T-cell (primary cell): ENCODE measurements at regions not wholly inside any gene's neighbourhood (a gene's known extent, or its start where the extent isn't known, plus 50 kb on each side); places are given as distances from the start of the nearest gene placed in this dataset.

Source experiments
- ATAC-seq, 4 experiments: fragments of 200-7000 bp in 3 of 4; fragments of 150-1000 bp in 1 of 4; cut with Tn5 transposase; replicated peaks in 1 of 4; 1 replicate in 3 of 4; 2 replicates in 1 of 4; pipeline ENCODE4 v1.10.0; 2021; ENCODE audit warnings: moderate library complexity in 3 of 4, mild to moderate bottlenecking in 2 of 4, moderate number of reproducible peaks in 1 of 4
- CTCF ChIA-PET, 2 donors: fragments of 300-600 bp; sonication (Branson Sonifier 250); formaldehyde crosslinking; loops; one replicate each; lab custom pipeline; 2022; ENCODE audit warnings: antibody characterized with exemption in 2 of 2; lab: Charles Lee
- POLR2A ChIA-PET, 2 donors: fragments of 300-600 bp; sonication (Branson Sonifier 250); formaldehyde crosslinking; loops; one replicate each; lab custom pipeline; 2022; ENCODE audit warnings: antibody characterized with exemption in 2 of 2; lab: Charles Lee
- DNase-seq, 35 experiments: peaks; one replicate each; pipeline versions ENCODE4 v3.0.0 to v3.0.0-alpha.2; 2013 to 2023
- H3K27ac ChIP-seq: one replicate; pipeline ENCODE4 v1.5.1; 2013; ENCODE audit warnings: low read length
- H3K27me3 ChIP-seq, 2 experiments: replicated peaks in 1 of 2; 1 replicate in 1 of 2; 2 replicates in 1 of 2; pipeline versions ENCODE4 v1.6.1 to v1.7.0; 2013; ENCODE audit warnings: low read length in 1 of 2, mixed read lengths in 1 of 2; ENCODE audit not compliant: control insufficient read depth in 2 of 2, insufficient read depth in 2 of 2; ENCODE audit errors: extremely low read depth in 1 of 2
- H3K36me3 ChIP-seq, 2 donors: 1 replicate in 1 of 2; 2 replicates in 1 of 2; pipeline versions ENCODE4 v1.6.1 to v1.7.0; 2013; ENCODE audit warnings: low read length in 1 of 2; ENCODE audit not compliant: control insufficient read depth in 2 of 2, insufficient read depth in 1 of 2; ENCODE audit errors: extremely low read depth in 1 of 2
- H3K4me1 ChIP-seq, 2 experiments: 1 replicate in 1 of 2; 2 replicates in 1 of 2; pipeline versions ENCODE4 v1.6.1 to v1.7.0; 2013; ENCODE audit warnings: low read length in 2 of 2, mixed read lengths in 1 of 2; ENCODE audit not compliant: insufficient read depth in 2 of 2, control insufficient read depth in 1 of 2; ENCODE audit errors: extremely low read depth in 1 of 2
- H3K4me3 ChIP-seq, 2 donors: 1 replicate in 1 of 2; 2 replicates in 1 of 2; pipeline versions ENCODE4 v1.5.1 to v1.7.0; 2013; ENCODE audit warnings: mild to moderate bottlenecking in 2 of 2, low read length in 1 of 2, moderate library complexity in 1 of 2; ENCODE audit not compliant: control insufficient read depth in 1 of 2; ENCODE audit errors: extremely low read depth in 1 of 2
- H3K9me3 ChIP-seq: 2 replicates; pipeline ENCODE4 v1.7.0; 2013
- H3K27ac Mint-ChIP-seq, 2 donors: one replicate each; pipeline ENCODE4 v1.8.0; 2020 to 2021; ENCODE audit warnings: mild to moderate bottlenecking in 2 of 2, mixed read lengths in 2 of 2
- H3K27me3 Mint-ChIP-seq, 2 donors: one replicate each; pipeline ENCODE4 v1.8.0; 2021 to 2022; ENCODE audit warnings: mixed read lengths in 2 of 2
- H3K36me3 Mint-ChIP-seq: one replicate; pipeline ENCODE4 v1.8.0; 2021; ENCODE audit warnings: mixed read lengths
- H3K4me1 Mint-ChIP-seq, 3 donors: one replicate each; pipeline ENCODE4 v1.8.0; 2020 to 2022; ENCODE audit warnings: mixed read lengths in 3 of 3, mild to moderate bottlenecking in 1 of 3
- H3K4me3 Mint-ChIP-seq, 3 donors: one replicate each; pipeline ENCODE4 v1.8.0; 2020 to 2022; ENCODE audit warnings: mild to moderate bottlenecking in 3 of 3, mixed read lengths in 3 of 3, moderate library complexity in 3 of 3
- H3K9me3 Mint-ChIP-seq, 3 donors: one replicate each; pipeline ENCODE4 v1.8.0; 2020 to 2022; ENCODE audit warnings: mixed read lengths in 3 of 3
- WGBS: methylation state at CpG from one replicate; pipeline ENCODE4 v1.1.5; 2013; ENCODE audit warnings: missing lambda C conversion rate; ENCODE audit not compliant: insufficient coverage; 5-methylcytosine and 5-hydroxymethylcytosine counted together

- no peak for ATAC-seq
- WGBS: no CpG with 5 or more reads among the region's 2 CpGs
- Histone ChIP-seq H3K4me3 (no peak overlapping the region), H3K27me3 (no peaks in the 10 kb centered on the region), H3K9me3 (no peaks in the 10 kb centered on the region), H3K36me3 (no peaks in the 10 kb centered on the region), H3K27ac (no peak overlapping the region), H3K4me1 (no peaks in the 10 kb centered on the region)
- CTCF ChIA-PET: no interaction called here
- Mint-ChIP-seq H3K4me3 (no peak overlapping the region), H3K4me1 (no peaks in the 10 kb centered on the region), H3K9me3 (peaks cover 5 to 13% (median 11%) of the 10 kb centered on the region in 3 donors), H3K36me3 (no peaks in the 10 kb centered on the region), H3K27ac (no peak overlapping the region), H3K27me3 (no peaks in the 10 kb centered on the region)
- DNase-seq: no peak
- POLR2A ChIA-PET: no interaction called here
Observed at GRCh38 chr5:92500752-92501151, 1080.3 kb downstream of the NR2F1-AS1 start.

DNA sequence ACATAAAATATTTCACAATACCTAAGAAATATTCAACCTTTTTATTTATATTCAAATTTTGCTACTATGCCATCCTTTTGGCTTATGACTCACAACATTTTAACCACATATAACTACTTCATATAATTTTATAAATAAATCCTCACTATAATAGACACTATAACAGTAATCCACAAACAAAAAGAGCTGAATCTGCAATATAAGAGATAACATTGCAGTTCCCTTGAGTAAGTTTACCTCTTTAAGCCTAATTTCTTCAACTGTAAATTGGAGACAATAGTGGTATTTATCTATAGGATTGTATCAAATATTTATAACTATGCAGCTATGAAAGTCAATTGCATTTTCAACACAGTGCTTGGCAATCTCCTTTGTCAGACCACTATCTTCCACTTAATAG is 1084.5 kb downstream of the NR2F1-AS1 start:
- no peaks in the 10 kb centered on the region for H3K27me3 Mint-ChIP-seq
- POLR2A ChIA-PET: no interaction called here

DNA sequence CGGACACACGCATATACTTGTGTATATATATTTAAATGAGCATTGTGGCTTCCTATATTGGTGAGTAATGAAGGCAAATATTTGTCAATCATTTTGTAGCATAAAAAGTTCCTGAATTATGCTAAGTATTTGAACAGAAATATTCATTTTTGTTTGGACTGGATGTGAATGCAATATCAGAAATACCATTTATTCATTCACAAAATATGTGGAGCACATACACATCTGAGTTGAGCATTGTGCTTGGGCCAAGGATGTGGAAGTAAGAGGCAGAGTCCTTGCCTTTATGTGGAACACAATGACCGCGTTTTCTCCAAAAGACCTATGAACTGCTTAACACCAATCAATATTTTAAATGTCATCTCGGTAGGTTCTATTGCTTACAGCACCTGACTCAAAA is 1086.5 kb downstream of the NR2F1-AS1 start:
- H3K27me3 Mint-ChIP-seq: no peaks in the 10 kb centered on the region
- Histone ChIP-seq H3K9me3 (no peaks in the 10 kb centered on the region), H3K27ac (no peak overlapping the region), H3K27me3 (no peaks in the 10 kb centered on the region), H3K4me3 (no peak overlapping the region), H3K4me1 (no peaks in the 10 kb centered on the region), H3K36me3 (no peaks in the 10 kb centered on the region)
- ATAC-seq (no peak), DNase-seq (no peak)
- H3K4me1 Mint-ChIP-seq: no peaks in the 10 kb centered on the region
- no peak overlapping the region for H3K4me3 Mint-ChIP-seq
- H3K36me3 Mint-ChIP-seq: no peaks in the 10 kb centered on the region
- H3K9me3 Mint-ChIP-seq: peaks cover 0 to 6% (median 3%) of the 10 kb centered on the region in 3 donors
- ChIA-PET POLR2A (no interaction called here), CTCF (no interaction called here)
- 90% methylated on average over 2 of the region's 5 CpGs for WGBS
- no peak overlapping the region for H3K27ac Mint-ChIP-seq

More for the DNA sequence above, 1084.5 kb downstream of the NR2F1-AS1 start:
- no peak overlapping the region for H3K27ac ChIP-seq
- no peak overlapping the region for H3K27ac Mint-ChIP-seq
- H3K36me3 ChIP-seq: no peaks in the 10 kb centered on the region
- CTCF ChIA-PET: no interaction called here
- H3K36me3 Mint-ChIP-seq: no peaks in the 10 kb centered on the region
- H3K9me3 ChIP-seq: no peaks in the 10 kb centered on the region
- ATAC-seq: no peak
- H3K4me1 ChIP-seq: no peaks in the 10 kb centered on the region
- no peak overlapping the region for H3K4me3 ChIP-seq
- H3K4me3 Mint-ChIP-seq: no peak overlapping the region
- DNase-seq: no peak
- peaks cover 0 to 3% (median 0%) of the 10 kb centered on the region in 3 donors for H3K9me3 Mint-ChIP-seq
- no peaks in the 10 kb centered on the region for H3K27me3 ChIP-seq
- H3K4me1 Mint-ChIP-seq: no peaks in the 10 kb centered on the region

- Mint-ChIP-seq H3K4me1 (no peaks in the 10 kb centered on the region), H3K9me3 (peaks cover 0 to 6% (median 0%) of the 10 kb centered on the region in 3 donors), H3K27me3 (no peaks in the 10 kb centered on the region), H3K27ac (no peak overlapping the region), H3K4me3 (no peak overlapping the region), H3K36me3 (no peaks in the 10 kb centered on the region)
- DNase-seq (no peak), ATAC-seq (no peak)
- no peaks in the 10 kb centered on the region for H3K4me1 ChIP-seq
- H3K4me3 ChIP-seq: no peak overlapping the region
- no peak overlapping the region for H3K27ac ChIP-seq
- H3K36me3 ChIP-seq: no peaks in the 10 kb centered on the region
- H3K9me3 ChIP-seq: no peaks in the 10 kb centered on the region
- no peaks in the 10 kb centered on the region for H3K27me3 ChIP-seq
- WGBS: no CpG with 5 or more reads among the region's 3 CpGs
- CTCF ChIA-PET: no interaction called here
- POLR2A ChIA-PET: no interaction called here
Observed at GRCh38 chr5:92492908-92493307, 1088.1 kb downstream of the NR2F1-AS1 start.

GRCh38 chr5:92484484-92484883 is 1096.5 kb downstream of the NR2F1-AS1 start:
- CTCF ChIA-PET: interaction anchor here in 1 of 2 donors (0.6 kb wide), 1 partner anchor 1016 kb away, joined by 3 read pairs; no protein-coding TSS in a partner anchor
- POLR2A ChIA-PET: no interaction called here
- no peak overlapping the region for H3K4me3 Mint-ChIP-seq

DNA sequence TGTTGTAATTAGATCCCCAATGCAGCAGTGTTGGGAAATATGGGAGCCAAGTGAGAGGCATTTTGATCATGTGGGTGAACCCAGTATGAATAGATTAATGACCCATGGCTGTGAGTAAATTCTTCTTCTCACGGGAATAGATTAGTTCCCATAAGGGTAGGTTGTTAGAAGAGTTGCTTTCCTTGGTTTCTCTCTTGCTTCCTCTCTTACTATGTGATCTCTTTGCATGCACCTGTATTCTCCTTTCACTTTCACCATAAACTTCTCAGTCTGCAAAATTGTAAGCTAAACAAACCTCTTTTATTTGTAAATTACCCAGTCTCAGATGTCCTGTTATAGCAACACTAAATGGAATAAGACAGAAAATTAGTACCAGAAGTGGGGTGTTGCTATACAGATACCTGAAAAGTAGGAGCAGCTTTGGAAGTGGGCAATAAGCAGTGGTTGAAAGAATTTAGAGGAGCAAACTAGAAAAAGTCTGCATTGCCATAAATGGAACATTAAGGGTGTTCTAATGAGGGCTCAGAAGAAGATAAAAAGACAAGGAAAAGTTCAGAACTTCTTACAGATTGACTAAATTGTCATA is 1090.0 kb upstream of the ARRDC3 start:
- WGBS: no CpG with 5 or more reads among the region's 1 CpG
- Mint-ChIP-seq H3K9me3 (peaks cover 3 to 19% (median 16%) of the 10 kb centered on the region in 3 donors), H3K4me3 (no peak overlapping the region), H3K27me3 (no peaks in the 10 kb centered on the region), H3K36me3 (no peaks in the 10 kb centered on the region), H3K4me1 (no peaks in the 10 kb centered on the region), H3K27ac (no peak overlapping the region)
- Histone ChIP-seq H3K9me3 (peaks cover 3% of the 10 kb centered on the region), H3K4me3 (no peak overlapping the region), H3K27ac (no peak overlapping the region), H3K36me3 (no peaks in the 10 kb centered on the region), H3K27me3 (no peaks in the 10 kb centered on the region), H3K4me1 (no peaks in the 10 kb centered on the region)
- no peak for DNase-seq
- no peak for ATAC-seq
- ChIA-PET POLR2A (no interaction called here), CTCF (no interaction called here)

More at GRCh38 chr5:92484484-92484883, 1096.5 kb downstream of the NR2F1-AS1 start:
- H3K9me3 ChIP-seq: no peaks in the 10 kb centered on the region
- Mint-ChIP-seq H3K4me1 (no peaks in the 10 kb centered on the region), H3K27ac (no peak overlapping the region), H3K9me3 (peaks cover 0 to 19% (median 5%) of the 10 kb centered on the region in 3 donors), H3K27me3 (no peaks in the 10 kb centered on the region), H3K36me3 (no peaks in the 10 kb centered on the region)
- no peak overlapping the region for H3K4me3 ChIP-seq
- ATAC-seq (no peak), DNase-seq (no peak)
- H3K36me3 ChIP-seq: no peaks in the 10 kb centered on the region
- H3K4me1 ChIP-seq: no peaks in the 10 kb centered on the region
- no peaks in the 10 kb centered on the region for H3K27me3 ChIP-seq
- no peak overlapping the region for H3K27ac ChIP-seq

- no peak for ATAC-seq
- Histone ChIP-seq H3K4me1 (no peaks in the 10 kb centered on the region), H3K36me3 (no peaks in the 10 kb centered on the region), H3K4me3 (no peak overlapping the region), H3K27ac (no peak overlapping the region), H3K27me3 (no peaks in the 10 kb centered on the region), H3K9me3 (peaks cover 3% of the 10 kb centered on the region)
- Mint-ChIP-seq H3K4me3 (no peak overlapping the region), H3K4me1 (no peaks in the 10 kb centered on the region), H3K36me3 (no peaks in the 10 kb centered on the region), H3K9me3 (peaks cover 3 to 19% (median 15%) of the 10 kb centered on the region in 3 donors), H3K27ac (no peak overlapping the region), H3K27me3 (no peaks in the 10 kb centered on the region)
- POLR2A ChIA-PET: no interaction called here
- no CpG with 5 or more reads among the region's 2 CpGs for WGBS
- DNase-seq: no peak
- CTCF ChIA-PET: no interaction called here
Observed at GRCh38 chr5:92471861-92472260, 1088.7 kb upstream of the ARRDC3 start.
